HepG2 (cell line): ENCODE measurements at regions not wholly inside any gene's neighbourhood (a gene's known extent, or its start where the extent isn't known, plus 50 kb on each side); places are given as distances from the start of the nearest gene placed in this dataset.

Experiments
- DRAP1 ChIP-seq: IDR thresholded peaks from 2 replicates; pipeline ENCODE4 v1.6.1; 2016; ENCODE audit warnings: missing genetic modification reagents, missing compliant biosample characterization
- HDAC2 ChIP-seq: sonication (generic); formaldehyde crosslinking; IDR thresholded peaks from 2 replicates; pipeline ENCODE4 v1.4.0; 2020; ENCODE audit warnings: missing genetic modification reagents
- HDAC6 ChIP-seq: fragments of 200-600 bp; sonication (generic); IDR thresholded peaks from 2 replicates; pipeline ENCODE4 v1.7.0; 2017; ENCODE audit warnings: mild to moderate bottlenecking, antibody characterized with exemption, low read length, low read depth
- KDM4B ChIP-seq: sonication (generic); formaldehyde crosslinking; IDR thresholded peaks from 2 replicates; pipeline ENCODE4 v1.4.0; 2020; ENCODE audit warnings: missing genetic modification reagents
- PBX3 ChIP-seq: sonication (generic); formaldehyde crosslinking; IDR thresholded peaks from 2 replicates; pipeline ENCODE4 v1.8.1; 2023; ENCODE audit warnings: missing genetic modification reagents, inconsistent platforms, borderline replicate concordance
- POLR2A ChIP-seq, 2 experiments: IDR thresholded peaks; 2 replicates each; pipeline ENCODE4 v1.6.1; 2011; ENCODE audit warnings: low read depth in 2 of 2, low read length in 2 of 2, mild to moderate bottlenecking in 1 of 2, moderate library complexity in 1 of 2; ENCODE audit not compliant: insufficient read depth in 1 of 2
- POLR2AphosphoS5 ChIP-seq: IDR thresholded peaks from 2 replicates; pipeline ENCODE4 v1.6.1; 2012; ENCODE audit warnings: low read depth, low read length
- PTBP1 ChIP-seq: fragments of 200-400 bp; formaldehyde crosslinking; IDR thresholded peaks from 2 replicates; pipeline ENCODE4 v1.6.1; 2018; ENCODE audit warnings: low read length, low read depth; ENCODE audit not compliant: poor library complexity, severe bottlenecking
- SNAPC2 ChIP-seq: sonication (generic); formaldehyde crosslinking; IDR thresholded peaks from 2 replicates; pipeline ENCODE4 v1.8.1; 2022; ENCODE audit warnings: mild to moderate bottlenecking, missing genetic modification reagents
- STAT5B ChIP-seq: sonication (generic); formaldehyde crosslinking; IDR thresholded peaks from 2 replicates; pipeline ENCODE4 v1.4.0; 2020; ENCODE audit warnings: missing genetic modification reagents
- TF ChIP-seq, protein P1 (sequence below): conservative IDR thresholded peaks from 2 replicates; pipeline ENCODE4 v1.6.1; 2018; ENCODE audit warnings: missing genetic modification reagents
- TF ChIP-seq, protein P2 (sequence below): sonication (generic); formaldehyde crosslinking; IDR thresholded peaks from 2 replicates; pipeline ENCODE4 v1.5.0; 2020; ENCODE audit warnings: mild to moderate bottlenecking, missing genetic modification reagents, borderline replicate concordance
- TF ChIP-seq, protein P3 (sequence below): sonication (generic); formaldehyde crosslinking; IDR thresholded peaks from 2 replicates; pipeline ENCODE4 v1.5.0; 2020; ENCODE audit warnings: mild to moderate bottlenecking, missing genetic modification reagents, moderate library complexity

- TF ChIP-seq PBX3 (CRISPR knock-in tag) (no peak), POLR2AphosphoS5 (no peak), HDAC6 (no peak), STAT5B (CRISPR knock-in tag) (no peak), POLR2A (IDR thresholded peaks at IDR 0.05; ENCODE audit: insufficient read depth in 1 of 2, low read depth in 2 of 2, low read length in 2 of 2) (no peak), HDAC2 (CRISPR knock-in tag) (no peak), DRAP1 (CRISPR knock-in tag) (no peak), PTBP1 (no peak), KDM4B (CRISPR knock-in tag) (no peak), SNAPC2 (CRISPR knock-in tag) (no peak)
- TF ChIP-seq, protein P1, sequence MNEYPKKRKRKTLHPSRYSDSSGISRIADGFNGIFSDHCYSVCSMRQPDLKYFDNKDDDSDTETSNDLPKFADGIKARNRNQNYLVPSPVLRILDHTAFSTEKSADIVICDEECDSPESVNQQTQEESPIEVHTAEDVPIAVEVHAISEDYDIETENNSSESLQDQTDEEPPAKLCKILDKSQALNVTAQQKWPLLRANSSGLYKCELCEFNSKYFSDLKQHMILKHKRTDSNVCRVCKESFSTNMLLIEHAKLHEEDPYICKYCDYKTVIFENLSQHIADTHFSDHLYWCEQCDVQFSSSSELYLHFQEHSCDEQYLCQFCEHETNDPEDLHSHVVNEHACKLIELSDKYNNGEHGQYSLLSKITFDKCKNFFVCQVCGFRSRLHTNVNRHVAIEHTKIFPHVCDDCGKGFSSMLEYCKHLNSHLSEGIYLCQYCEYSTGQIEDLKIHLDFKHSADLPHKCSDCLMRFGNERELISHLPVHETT (CRISPR knock-in tag), result no peak
- TF ChIP-seq, protein P2, sequence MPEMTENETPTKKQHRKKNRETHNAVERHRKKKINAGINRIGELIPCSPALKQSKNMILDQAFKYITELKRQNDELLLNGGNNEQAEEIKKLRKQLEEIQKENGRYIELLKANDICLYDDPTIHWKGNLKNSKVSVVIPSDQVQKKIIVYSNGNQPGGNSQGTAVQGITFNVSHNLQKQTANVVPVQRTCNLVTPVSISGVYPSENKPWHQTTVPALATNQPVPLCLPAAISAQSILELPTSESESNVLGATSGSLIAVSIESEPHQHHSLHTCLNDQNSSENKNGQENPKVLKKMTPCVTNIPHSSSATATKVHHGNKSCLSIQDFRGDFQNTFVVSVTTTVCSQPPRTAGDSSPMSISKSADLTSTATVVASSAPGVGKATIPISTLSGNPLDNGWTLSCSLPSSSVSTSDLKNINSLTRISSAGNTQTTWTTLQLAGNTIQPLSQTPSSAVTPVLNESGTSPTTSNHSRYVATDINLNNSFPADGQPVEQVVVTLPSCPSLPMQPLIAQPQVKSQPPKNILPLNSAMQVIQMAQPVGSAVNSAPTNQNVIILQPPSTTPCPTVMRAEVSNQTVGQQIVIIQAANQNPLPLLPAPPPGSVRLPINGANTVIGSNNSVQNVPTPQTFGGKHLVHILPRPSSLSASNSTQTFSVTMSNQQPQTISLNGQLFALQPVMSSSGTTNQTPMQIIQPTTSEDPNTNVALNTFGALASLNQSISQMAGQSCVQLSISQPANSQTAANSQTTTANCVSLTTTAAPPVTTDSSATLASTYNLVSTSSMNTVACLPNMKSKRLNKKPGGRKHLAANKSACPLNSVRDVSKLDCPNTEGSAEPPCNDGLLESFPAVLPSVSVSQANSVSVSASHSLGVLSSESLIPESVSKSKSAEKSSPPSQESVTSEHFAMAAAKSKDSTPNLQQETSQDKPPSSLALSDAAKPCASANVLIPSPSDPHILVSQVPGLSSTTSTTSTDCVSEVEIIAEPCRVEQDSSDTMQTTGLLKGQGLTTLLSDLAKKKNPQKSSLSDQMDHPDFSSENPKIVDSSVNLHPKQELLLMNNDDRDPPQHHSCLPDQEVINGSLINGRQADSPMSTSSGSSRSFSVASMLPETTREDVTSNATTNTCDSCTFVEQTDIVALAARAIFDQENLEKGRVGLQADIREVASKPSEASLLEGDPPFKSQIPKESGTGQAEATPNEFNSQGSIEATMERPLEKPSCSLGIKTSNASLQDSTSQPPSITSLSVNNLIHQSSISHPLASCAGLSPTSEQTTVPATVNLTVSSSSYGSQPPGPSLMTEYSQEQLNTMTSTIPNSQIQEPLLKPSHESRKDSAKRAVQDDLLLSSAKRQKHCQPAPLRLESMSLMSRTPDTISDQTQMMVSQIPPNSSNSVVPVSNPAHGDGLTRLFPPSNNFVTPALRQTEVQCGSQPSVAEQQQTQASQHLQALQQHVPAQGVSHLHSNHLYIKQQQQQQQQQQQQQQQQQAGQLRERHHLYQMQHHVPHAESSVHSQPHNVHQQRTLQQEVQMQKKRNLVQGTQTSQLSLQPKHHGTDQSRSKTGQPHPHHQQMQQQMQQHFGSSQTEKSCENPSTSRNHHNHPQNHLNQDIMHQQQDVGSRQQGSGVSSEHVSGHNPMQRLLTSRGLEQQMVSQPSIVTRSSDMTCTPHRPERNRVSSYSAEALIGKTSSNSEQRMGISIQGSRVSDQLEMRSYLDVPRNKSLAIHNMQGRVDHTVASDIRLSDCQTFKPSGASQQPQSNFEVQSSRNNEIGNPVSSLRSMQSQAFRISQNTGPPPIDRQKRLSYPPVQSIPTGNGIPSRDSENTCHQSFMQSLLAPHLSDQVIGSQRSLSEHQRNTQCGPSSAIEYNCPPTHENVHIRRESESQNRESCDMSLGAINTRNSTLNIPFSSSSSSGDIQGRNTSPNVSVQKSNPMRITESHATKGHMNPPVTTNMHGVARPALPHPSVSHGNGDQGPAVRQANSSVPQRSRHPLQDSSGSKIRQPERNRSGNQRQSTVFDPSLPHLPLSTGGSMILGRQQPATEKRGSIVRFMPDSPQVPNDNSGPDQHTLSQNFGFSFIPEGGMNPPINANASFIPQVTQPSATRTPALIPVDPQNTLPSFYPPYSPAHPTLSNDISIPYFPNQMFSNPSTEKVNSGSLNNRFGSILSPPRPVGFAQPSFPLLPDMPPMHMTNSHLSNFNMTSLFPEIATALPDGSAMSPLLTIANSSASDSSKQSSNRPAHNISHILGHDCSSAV (CRISPR knock-in tag), result no peak
- TF ChIP-seq, protein P3, sequence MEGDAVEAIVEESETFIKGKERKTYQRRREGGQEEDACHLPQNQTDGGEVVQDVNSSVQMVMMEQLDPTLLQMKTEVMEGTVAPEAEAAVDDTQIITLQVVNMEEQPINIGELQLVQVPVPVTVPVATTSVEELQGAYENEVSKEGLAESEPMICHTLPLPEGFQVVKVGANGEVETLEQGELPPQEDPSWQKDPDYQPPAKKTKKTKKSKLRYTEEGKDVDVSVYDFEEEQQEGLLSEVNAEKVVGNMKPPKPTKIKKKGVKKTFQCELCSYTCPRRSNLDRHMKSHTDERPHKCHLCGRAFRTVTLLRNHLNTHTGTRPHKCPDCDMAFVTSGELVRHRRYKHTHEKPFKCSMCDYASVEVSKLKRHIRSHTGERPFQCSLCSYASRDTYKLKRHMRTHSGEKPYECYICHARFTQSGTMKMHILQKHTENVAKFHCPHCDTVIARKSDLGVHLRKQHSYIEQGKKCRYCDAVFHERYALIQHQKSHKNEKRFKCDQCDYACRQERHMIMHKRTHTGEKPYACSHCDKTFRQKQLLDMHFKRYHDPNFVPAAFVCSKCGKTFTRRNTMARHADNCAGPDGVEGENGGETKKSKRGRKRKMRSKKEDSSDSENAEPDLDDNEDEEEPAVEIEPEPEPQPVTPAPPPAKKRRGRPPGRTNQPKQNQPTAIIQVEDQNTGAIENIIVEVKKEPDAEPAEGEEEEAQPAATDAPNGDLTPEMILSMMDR (CRISPR knock-in tag), result no peak
Measured at GRCh38 chr10:78803710-78804109, 265.1 kb upstream of the ZMIZ1 start.
